C4-2B (cell line): ENCODE measurements at regions not wholly inside any gene's neighbourhood (a gene's known extent, or its start where the extent isn't known, plus 50 kb on each side); places are given as distances from the start of the nearest gene placed in this dataset.

ENCODE experiments used
- H3K27ac ChIP-seq: fragments of 450-650 bp; 2 replicates; pipeline ENCODE4 v1.5.1; 2017
- CTCF ChIP-seq: fragments of 450-650 bp; conservative IDR thresholded peaks from 2 replicates; pipeline ENCODE4 v1.5.1; 2017; ENCODE audit warnings: mild to moderate bottlenecking
- ZFX ChIP-seq: fragments of 450-650 bp; IDR thresholded peaks from 2 replicates; pipeline ENCODE4 v1.6.1; 2017

GRCh38 chr20:24318569-24319352 lies 150.7 kb upstream of the SYNDIG1 start:
- H3K27ac ChIP-seq: no peak overlapping the region
- TF ChIP-seq CTCF (no peak), ZFX (no peak)

GRCh38 chr20:24317224-24317623 lies 152.2 kb upstream of the SYNDIG1 start:
- no peak overlapping the region for H3K27ac ChIP-seq
- TF ChIP-seq ZFX: no peak
- TF ChIP-seq CTCF: no peak

DNA sequence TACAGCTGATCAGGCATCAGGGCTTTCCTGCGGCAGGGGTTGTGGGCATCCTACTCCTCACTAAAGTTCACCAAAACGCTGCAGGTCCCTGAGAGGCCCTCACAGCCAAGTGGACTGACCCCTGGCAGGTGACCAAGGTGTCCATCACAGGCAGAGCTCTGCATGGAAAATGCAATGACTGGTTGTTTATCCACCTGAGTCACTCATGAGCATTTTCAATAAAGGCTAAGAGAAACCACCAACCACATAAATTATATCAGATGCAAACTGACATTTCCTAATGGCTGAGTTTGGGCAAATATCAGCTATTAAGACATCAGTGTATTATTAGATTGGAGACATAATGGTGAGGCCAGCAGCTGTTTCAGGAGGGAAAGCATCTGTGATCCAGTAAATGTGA lies 152.7 kb upstream of the SYNDIG1 start:
- no peak overlapping the region for H3K27ac ChIP-seq
- TF ChIP-seq ZFX (no peak), CTCF (no peak)

GRCh38 chr20:24314053-24314452 lies 155.4 kb upstream of the SYNDIG1 start:
- TF ChIP-seq ZFX (no peak), CTCF (no peak)
- no peak overlapping the region for H3K27ac ChIP-seq

DNA sequence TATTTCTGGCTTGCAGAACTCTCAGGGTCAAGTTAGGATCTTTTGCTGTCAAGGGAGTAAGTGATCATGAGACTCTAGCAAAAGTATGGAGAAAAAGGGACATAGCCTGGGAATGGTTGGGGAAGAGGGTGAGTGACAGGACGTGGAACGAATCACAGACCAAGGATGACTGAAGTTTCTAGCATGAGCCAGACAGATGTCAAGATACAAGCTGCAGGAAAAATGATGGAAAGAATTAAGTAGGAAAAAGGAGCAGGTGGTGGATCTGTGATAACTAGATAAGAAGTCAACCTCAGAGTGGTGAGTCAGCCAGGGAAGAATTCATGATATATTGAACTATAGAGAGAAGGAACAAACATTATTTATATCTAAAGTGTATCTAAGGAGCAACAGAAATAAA lies 159.8 kb upstream of the SYNDIG1 start:
- TF ChIP-seq ZFX (no peak), CTCF (no peak)
- no peak overlapping the region for H3K27ac ChIP-seq

- H3K27ac ChIP-seq: no peak overlapping the region
- TF ChIP-seq ZFX (no peak), CTCF (no peak)
Measured at GRCh38 chr20:24305371-24305770, 164.1 kb upstream of the SYNDIG1 start.

GRCh38 chr20:24304291-24304690 lies 165.1 kb upstream of the SYNDIG1 start:
- no peak for TF ChIP-seq ZFX
- no peak for TF ChIP-seq CTCF
- H3K27ac ChIP-seq: no peak overlapping the region
